Activated T-cell treated with anti-CD3 and anti-CD28 coated beads for 48 hours (primary cell): ENCODE measurements at regions not wholly inside any gene's neighbourhood (a gene's known extent, or its start where the extent isn't known, plus 50 kb on each side); places are given as distances from the start of the nearest gene placed in this dataset.
"Not testable (repeated sequence)": the region's sequence is repeated elsewhere in the genome, so short reads cannot be mapped to it uniquely, and the experiment has no call there.

Experiments used
- DNase-seq: peaks from one replicate; pipeline ENCODE4 v3.0.0-alpha.2; 2020; ENCODE audit warnings: low read depth

- DNase-seq: not testable (repeated sequence)
Observed at GRCh38 chrX:67213686-67214085, 330.1 kb upstream of the AR start.

- no peak for DNase-seq
Observed at GRCh38 chrX:67207912-67208311, 335.9 kb upstream of the AR start.

DNA sequence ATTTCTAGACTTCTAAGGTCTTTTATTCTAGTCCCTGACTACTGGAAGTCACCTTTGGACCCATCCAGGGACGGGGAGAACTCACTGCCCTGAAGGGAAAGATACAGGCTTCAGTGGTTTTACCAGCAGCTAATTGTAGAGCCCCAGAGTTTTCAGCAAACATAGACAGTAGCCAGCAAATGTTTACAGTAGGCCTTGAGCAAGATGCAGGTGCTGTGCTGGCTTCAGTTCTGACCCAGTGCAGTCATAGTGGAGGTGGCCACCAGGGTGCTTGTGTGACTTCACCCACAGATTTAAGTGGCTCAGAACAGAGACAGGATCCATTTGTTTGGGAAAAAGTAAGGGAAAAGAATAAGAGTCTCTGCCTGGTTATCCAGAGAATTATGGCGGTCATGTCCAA lies 384.4 kb upstream of the AR start:
- DNase-seq: no peak

DNA sequence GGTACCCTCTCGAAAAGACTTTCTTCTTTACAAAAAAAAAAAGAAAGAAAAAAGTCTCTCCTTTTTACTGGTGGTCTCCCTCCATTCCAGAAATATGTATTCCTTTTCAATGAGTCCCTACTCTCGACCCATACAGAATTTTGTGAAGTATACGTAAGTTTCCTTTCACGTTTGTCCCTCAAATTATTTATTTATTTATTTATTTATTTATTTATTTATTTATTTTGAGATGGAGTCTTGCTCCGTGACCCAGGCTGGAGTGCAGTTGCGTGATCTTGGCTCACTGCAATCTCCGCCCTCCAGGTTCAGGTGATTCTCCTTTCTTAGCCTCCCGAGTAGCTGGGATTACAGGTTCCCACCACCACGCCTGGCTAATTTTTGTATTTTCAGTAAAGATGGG lies 429.2 kb upstream of the AR start:
- no peak for DNase-seq

- DNase-seq: no peak
Observed at GRCh38 chrX:67105758-67106116, 438.1 kb upstream of the AR start.

DNA sequence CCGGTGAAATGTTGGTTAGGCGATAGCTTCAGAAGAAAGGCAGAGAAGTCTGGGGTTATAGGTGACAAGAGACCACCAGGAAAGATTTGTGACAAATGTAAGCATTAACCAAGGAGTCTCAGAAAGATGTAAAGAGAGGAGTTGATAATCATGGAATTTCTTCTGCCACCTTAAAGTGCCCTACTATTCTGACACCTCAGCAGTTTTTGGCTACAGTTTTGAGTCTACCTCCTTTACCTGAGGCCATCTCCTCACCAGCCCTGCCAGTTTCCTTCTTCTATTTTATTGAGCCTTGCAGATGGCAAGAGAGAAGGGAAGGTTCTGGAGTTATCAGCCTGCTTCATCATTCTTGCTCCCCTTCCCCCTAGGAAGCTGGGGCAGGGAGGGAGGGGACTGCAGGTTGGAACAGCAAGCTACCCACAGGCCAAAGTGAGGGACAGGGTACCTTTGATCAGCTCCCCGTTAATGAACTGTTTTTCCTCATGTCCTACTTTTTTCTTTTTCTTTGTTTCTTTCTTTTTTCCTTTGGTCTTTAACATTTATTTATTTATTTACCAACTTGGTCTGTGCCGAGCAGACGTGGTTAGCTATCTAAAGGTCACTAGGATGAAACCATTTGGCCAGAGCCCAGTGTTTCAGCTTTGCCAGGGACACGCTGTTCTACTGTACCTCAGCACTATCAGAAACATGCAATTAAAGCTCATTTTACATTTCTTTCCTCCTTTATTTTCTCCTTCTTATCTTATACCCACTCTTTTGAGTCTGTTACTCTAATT lies 438.7 kb upstream of the AR start:
- DNase-seq: no peak

DNA sequence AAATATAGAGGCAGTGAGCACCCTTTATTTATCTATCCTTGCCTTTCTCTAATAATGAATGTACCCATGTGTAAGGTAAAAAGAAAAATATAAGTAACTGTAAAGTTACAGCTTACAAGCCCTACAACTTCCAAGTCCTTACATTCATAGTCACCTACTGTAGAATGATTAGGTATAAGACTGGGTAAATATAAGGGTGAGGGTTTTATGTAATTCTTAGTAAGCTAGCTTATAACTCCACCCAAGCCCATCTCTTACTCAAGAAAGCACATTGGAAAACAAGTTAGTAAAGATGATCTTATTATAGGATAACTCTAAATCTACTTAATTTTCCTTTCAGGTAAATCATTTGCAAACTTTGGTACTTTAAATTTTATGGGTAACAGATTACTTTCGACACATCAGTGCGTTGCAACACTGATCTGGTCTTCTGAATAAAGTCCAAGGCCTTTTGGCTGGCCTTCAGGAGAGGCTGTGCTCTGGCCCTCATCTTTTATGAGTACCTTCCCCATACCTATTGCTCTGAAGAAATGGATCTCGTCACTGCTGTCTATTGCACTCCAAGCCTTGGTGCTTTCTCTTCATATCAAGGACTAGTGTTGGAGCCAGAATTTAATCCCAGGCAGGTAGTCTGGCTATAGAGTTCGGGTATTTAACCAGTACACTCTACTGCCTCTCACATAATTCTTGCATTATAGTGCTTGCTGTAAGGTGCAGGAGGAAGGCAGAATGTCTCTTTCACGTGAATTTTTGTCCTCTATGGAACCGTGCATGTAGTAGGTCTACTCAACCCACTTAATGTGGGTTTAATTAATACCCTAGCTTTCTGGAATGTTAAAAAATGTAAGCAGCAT lies 443.6 kb upstream of the AR start:
- no peak for DNase-seq

DNA sequence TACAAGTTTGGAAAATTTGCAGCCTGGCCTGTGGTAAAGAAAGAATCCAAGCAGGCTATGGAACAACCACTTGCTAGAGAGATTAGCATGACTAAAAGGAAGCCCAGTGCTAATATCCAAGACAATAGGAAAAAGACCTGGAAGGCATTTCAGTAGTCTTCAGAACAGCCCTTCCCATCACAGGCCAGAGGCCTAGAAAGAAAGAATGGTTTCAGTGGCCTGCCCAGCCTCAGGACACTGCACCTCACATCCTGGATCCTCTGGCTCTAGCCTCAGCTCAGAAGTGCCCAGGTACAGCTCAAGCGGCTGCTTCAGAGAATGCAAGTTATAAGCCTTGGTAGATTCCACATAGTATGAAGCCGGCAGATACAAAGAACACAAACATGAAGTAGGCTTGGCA lies 449.8 kb upstream of the AR start:
- no peak for DNase-seq

DNA sequence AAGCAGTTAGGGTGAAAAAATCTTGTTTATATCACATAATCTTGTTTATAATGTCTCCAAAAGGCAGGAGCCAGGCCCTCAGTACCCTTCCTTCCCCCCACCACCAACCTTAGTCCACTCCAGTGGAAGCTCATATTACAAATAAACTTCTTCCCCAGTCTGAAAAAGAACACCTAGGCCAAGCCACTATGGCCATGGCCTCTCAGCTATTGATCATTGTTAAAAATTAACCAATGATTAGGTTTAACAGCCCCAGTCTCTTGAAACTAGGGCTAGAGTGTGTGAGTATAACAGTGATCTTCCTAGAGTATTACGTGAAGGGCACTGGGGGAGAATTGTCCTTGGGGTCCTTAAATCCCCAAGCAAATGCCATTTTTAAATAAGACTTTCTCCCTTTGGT lies 411.9 kb upstream of the EDA2R start:
- DNase-seq: no peak

DNA sequence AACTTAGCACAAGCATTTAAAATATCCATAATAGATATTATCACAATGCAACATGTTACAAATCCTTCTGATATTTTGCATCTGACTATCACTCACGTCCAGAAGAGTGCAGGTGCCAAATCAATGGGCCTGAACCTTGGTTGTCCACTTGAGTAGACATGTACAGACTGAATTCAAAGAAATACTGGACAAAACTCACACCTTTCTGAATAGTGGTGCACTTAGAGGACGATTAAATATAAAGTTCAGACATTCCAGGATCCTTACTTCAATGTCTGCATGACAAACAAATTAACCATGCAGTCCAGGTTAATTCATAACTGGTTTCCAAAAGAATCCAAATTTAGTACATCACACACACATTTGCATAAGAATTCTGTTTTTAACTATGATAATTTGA lies 406.0 kb upstream of the EDA2R start:
- no peak for DNase-seq

GRCh38 chrX:67044029-67044653 lies 405.3 kb upstream of the EDA2R start:
- no peak for DNase-seq

- DNase-seq: no peak
Observed at GRCh38 chrX:67004451-67004850, 365.6 kb upstream of the EDA2R start.

DNA sequence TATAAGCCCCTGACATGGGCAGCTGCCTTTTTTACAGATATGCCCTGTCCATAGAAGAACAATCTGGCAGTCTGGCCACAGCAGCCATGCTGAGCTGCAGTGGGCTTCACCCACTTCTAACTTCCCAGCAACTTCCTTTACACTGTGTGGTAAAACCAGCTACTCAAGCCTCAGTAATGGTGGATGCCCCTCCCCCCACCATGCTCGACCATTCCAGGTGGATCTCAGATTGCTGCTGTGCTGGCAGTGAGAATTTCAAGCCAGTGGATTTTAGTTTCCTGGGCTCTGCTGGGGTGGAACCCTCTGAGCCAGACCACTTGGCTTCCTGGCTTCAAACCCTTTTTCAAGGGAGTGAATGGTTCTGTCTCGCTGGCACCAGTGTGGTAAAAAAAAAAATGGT lies 355.9 kb upstream of the EDA2R start:
- DNase-seq: no peak

DNA sequence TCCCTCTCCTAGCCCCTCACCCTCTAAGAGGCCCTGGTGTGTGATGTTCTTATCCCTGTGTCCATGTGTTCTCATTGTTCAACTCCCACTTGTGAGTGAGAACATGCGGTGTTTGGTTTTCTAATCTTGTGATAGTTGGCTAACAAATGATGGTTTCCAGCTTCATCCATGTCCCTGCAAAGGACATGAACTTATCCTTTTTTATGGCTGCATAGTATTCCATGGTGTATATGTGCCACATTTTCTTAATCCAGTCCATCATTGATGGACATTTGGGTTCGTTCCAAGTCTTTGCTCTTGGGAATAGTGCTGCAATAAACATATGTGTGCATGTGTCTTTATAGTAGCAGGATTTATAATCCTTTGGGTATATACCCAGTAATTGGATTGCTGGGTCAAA lies 353.2 kb upstream of the EDA2R start:
- not testable (repeated sequence) for DNase-seq

DNA sequence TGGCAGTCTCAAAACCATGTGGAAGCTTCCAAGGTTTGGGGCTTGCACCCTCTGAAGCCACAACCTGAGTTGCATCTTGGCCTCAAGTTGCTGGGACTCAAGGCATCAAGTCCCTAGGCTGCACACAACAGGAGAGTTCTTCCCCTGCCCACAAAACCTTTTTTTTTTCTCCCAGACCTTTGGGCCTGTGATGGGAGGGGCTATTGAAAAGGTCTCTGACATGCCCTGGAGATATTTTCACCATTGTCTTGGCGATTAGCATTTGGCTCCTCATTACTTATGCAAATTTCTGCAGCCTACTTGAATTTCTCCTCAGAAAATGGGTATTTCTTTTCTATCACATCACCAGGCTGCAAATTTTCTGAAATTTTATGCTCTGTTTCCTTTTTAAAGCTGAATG lies 349.5 kb upstream of the EDA2R start:
- DNase-seq: no peak

- DNase-seq: no peak
Observed at GRCh38 chrX:66961665-66962064, 322.8 kb upstream of the EDA2R start.

GRCh38 chrX:66931713-66932112 lies 292.8 kb upstream of the EDA2R start:
- DNase-seq: no peak

- not testable (repeated sequence) for DNase-seq
Observed at GRCh38 chrX:66930516-66930915, 291.6 kb upstream of the EDA2R start.

DNA sequence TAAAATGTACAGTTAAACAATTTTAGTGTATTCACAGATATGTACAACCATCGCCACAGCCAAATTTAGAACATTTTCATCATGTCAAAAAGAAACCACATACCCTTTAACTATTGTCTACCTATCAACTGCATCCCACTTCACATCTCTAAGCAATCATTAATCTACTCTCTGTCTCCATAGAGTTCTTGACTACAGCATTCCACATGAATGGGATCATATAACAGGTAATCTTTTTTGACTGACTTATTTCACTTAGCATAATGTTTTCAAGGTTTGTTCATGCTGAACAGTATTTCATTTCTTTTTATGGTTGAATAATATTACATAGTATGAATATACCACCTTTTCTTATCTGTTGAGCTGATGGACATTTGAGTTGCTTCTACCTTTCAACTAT lies 281.4 kb upstream of the EDA2R start:
- no peak for DNase-seq

DNA sequence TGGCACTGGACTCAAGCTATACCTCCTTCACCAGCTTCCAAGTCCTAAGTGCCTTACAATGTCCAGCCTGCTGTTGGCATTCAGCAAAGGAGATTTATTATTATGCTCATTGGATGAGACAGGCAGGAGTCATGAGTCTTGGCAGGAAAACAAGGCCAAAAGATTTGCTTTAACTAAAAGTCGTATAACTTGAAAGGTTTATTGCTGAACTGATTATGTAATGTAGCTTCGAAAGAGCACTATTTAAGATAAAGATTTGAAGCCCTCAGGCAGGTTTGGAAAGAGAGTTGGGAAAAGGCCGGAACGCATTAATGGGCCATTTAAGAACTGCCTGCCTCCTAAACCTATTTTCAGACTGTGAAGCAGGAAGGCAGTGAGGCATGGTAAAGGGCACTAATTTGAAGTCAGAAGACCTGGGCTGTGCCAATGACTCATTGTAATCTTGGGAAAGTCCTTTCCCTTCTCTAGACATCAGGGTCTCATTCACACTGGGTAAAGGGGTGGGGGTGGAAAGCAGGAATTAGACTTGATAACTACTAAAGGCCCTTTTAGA lies 280.5 kb upstream of the EDA2R start:
- no peak for DNase-seq

- DNase-seq: no peak
Observed at GRCh38 chrX:66918511-66918910, 279.6 kb upstream of the EDA2R start.

- no peak for DNase-seq
Observed at GRCh38 chrX:66915893-66916292, 277.0 kb upstream of the EDA2R start.

DNA sequence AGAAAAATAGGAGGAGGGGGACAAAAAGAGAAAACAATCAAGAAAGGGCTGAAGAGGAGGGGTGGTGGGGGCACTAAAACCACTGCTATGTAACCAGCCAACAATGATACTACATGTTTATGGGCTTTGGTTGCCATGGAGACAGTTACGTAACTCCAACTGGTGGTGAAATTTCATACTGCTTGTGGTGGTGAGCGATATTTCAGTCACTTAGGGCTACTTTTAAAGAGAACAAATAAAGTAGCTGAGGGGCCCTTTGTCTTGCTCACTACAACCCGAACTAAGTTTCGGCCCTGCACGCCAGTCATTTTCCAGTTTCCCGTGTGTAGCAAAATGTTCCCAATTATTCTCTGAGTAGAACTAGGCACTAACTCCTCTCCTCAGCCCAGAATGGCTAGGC lies 275.2 kb upstream of the EDA2R start:
- no peak for DNase-seq
